ENCODE measurements at regions not wholly inside any gene's neighbourhood (a gene's known extent, or its start where the extent isn't known, plus 50 kb on each side); places are given as distances from the start of the nearest gene placed in this dataset.

DNA sequence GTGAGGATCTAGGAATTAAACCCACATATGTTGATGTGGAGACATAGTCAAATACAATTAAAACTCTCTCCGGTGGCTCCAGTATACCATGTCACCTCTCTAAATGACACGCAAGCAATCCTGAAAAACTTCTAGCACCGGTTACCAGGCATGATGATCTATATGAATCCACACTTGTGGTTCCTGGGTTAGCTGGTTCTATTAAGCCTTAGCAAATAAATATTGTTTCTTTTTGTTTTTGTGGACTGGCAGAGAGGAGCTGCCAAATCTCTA lies 104.8 kb downstream of the SEC61B start:
- TF ChIP-seq, protein P1, sequence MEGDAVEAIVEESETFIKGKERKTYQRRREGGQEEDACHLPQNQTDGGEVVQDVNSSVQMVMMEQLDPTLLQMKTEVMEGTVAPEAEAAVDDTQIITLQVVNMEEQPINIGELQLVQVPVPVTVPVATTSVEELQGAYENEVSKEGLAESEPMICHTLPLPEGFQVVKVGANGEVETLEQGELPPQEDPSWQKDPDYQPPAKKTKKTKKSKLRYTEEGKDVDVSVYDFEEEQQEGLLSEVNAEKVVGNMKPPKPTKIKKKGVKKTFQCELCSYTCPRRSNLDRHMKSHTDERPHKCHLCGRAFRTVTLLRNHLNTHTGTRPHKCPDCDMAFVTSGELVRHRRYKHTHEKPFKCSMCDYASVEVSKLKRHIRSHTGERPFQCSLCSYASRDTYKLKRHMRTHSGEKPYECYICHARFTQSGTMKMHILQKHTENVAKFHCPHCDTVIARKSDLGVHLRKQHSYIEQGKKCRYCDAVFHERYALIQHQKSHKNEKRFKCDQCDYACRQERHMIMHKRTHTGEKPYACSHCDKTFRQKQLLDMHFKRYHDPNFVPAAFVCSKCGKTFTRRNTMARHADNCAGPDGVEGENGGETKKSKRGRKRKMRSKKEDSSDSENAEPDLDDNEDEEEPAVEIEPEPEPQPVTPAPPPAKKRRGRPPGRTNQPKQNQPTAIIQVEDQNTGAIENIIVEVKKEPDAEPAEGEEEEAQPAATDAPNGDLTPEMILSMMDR (IDR thresholded peaks at IDR 0.05): no peak
- TF ChIP-seq POLR2A (IDR thresholded peaks at IDR 0.05): no peak

Measured in uterus (tissue), 2 donors.